HG03354 (cell line): ENCODE measurements at regions not wholly inside any gene's neighbourhood (a gene's known extent, or its start where the extent isn't known, plus 50 kb on each side); places are given as distances from the start of the nearest gene placed in this dataset.

Experiments used
- ATAC-seq: cut with Tn5 transposase; IDR thresholded peaks from one replicate; pipeline ENCODE4 v1.9.1; 2021; ENCODE audit warnings: mild to moderate bottlenecking; ENCODE audit not compliant: unreplicated experiment, poor library complexity, severe bottlenecking

- ATAC-seq = no peak
These were observed 163.4 kb upstream of the DEFB112 start for GRCh38 chr6:50213146-50213545.

- ATAC-seq = no peak
These were observed 165.2 kb upstream of the DEFB112 start for GRCh38 chr6:50214937-50215336.

DNA sequence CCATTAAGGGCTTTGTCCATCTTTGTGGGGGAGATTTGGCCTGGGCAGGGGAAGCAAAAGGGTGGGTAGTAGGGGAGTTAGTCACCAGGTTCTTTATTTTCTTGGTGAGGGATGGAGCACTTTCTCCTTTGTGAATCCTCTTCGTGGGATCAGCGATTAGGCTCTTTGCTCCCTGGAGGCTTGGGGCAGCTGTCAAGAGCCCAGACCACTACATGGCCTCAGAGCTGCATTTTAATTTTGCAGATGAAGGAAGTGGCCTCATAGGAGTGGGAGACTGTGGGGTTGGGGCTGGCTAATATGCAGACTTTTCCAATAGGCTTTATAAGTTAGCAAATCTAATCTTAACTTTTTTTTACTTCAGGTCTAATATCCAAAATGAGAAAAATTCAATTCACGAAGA, 168.1 kb upstream of the DEFB112 start:
- ATAC-seq = no peak

GRCh38 chr6:50236164-50236563, 186.4 kb upstream of the DEFB112 start:
- no peak for ATAC-seq

DNA sequence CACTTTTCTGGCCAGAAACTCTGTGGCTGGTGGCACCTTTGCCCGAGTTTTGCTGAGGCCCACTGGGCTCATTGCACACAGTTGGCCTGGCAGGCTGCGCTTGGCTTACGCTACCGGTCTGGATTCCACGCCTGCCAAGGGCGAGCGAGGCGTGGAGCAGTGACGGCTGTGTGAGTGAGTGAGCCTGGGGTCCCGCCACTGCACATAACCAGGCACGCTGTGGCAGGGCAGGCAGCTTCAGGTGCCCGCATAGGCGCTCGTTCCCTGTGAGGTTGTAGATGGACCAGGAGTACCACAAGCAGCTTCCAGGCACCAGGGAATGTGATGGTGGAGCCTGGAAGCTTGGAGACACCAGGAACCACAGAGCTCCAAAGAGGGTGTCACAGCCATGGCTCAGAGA, 190.1 kb upstream of the DEFB112 start:
- ATAC-seq = no peak

GRCh38 chr6:50240986-50241385, 191.3 kb upstream of the DEFB112 start:
- no peak for ATAC-seq

DNA sequence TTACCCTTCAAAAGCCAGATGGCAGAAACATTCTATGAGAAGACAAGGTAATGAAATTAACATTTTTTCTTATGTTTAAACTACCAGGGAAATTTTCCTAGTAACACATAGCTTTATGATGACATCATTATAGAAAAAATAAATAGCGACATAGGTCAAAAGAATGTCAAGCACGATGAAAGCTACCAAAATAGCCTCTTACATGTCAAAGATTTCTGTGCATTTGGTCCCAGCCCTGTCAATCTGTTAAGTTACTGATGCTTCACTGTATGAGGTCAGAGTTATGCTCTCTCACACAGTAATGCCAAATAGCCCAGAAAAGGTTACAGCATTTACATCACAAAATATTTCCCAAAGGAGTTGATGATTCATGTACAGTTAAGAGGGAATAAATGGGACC, 199.8 kb upstream of the DEFB112 start:
- ATAC-seq = no peak

DNA sequence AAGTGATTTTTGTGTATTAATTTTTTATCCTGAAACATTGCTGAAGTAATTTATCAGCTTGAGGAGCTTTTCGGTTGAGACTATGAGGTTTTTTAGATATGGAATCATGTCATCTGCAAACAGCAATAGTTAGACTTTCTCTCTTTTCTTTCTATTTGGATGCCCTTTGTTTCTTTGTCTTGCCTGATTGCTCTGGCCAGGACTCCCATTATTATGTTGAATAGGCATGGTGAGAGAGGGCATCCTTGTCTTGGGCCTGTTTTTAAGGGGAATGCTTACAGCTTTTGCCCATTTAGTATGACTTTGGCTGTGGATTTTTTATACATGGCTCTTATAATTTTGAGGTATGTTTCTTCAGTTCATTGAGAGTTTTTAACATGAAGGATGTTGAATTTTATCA, 207.6 kb upstream of the DEFB112 start:
- no peak for ATAC-seq

- ATAC-seq = no peak
These were observed 210.2 kb upstream of the DEFB112 start for GRCh38 chr6:50259903-50260302.

- no peak for ATAC-seq
These were observed 215.4 kb upstream of the DEFB112 start for GRCh38 chr6:50264995-50265571.

DNA sequence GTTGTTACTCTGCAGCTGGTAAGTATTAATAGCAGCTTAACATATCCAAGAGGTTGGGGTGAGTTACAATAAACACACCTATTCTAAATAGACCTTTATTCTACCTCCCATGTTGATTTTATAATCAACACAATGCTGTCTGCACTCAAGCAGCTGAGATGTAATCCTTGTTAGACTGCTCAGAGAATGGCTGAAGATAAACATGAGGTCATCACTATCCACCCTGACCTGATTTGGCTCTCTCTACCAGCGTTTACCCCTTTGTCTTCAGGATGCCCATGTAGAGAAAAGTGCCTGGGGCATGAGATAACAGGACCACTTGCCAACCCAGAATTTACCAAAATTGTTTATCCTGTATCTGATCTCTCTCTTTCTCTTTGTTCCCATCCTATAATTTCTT, 220.7 kb upstream of the DEFB112 start:
- ATAC-seq = no peak

DNA sequence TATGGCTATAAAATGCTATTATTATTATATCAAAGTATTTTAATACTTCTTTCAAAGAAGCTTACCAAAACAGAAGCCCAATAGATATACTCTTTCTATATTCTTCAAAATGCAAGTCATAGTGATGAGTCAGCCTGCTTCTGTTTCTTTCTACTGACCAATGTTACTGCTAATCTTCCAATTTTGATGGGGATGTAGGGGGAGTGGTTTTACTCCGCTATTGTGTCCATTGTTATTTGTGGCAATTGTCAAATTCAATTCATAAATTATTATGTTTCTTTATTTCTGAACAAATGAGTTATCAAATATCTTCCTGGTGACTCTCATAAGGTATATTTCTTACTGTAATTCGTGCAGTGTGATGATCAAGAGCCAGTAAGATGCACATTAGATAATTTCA, 221.5 kb upstream of the DEFB112 start:
- no peak for ATAC-seq

DNA sequence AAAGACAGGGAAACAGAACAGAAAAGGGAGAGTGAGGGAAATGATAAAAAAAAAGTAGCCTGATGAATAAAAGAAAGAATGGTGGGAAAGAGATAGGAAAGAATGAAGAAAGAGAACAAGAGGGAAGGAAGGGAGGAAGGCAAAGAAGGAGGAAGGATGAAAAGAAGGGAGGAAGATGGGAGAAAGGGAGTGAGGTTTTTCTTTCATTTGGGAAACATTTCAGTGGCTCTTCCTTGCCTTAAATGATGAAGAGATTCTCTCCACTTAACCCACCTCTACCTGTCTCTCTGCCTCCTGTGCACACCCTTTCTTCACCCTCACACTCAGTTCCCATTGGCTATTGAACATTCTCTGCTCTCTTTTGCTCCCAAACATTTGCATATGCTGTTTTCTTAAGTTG, 222.1 kb upstream of the DEFB112 start:
- no peak for ATAC-seq

- no peak for ATAC-seq
These were observed 222.9 kb upstream of the DEFB112 start for GRCh38 chr6:50272611-50273010.

- ATAC-seq = no peak
These were observed 227.1 kb upstream of the DEFB112 start for GRCh38 chr6:50276771-50277261.

DNA sequence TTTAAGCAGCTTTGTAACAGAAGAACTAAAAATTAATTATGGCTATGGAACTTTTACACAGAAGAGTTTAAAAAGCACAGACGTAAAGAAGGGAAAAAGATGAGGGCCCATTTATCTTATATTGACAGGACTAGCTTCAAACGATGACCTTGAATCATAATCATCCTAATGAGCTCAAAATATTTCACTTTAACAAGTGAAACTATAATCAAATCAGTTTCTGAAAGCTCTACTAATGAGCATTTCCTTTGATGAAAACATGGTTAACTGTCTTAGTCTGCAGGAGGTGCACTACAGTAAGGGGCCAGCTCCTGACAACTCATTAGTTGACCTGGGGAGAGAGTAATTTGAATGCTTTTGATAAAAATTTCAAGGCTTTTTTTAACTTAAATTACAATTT, 228.0 kb upstream of the DEFB112 start:
- ATAC-seq = no peak

GRCh38 chr6:50278663-50279062, 228.9 kb upstream of the DEFB112 start:
- ATAC-seq = peak; percentile 42

DNA sequence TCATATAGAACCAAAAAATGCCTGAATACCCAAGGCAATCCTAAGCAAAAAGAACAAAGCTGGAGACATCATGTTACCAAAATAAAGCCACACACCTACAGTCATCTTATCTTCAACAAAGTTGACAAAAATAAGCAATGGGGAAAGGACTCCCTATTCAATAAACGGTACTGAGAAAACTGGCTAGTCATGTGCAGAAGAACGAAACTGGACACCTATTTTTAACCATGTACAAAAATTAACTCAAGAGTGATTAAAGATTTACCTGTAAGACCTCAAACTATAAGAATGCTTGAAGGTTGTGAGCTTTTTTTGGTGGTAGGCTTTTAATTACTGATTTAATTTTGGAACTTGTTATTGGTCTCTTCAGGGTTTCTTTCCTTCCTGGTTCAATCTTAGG, 236.0 kb upstream of the DEFB112 start:
- ATAC-seq = peak; percentile 53

GRCh38 chr6:50288241-50288640, 238.5 kb upstream of the DEFB112 start:
- no peak for ATAC-seq

- no peak for ATAC-seq
These were observed 239.2 kb upstream of the DEFB112 start for GRCh38 chr6:50288881-50289280.

- ATAC-seq = no peak
These were observed 239.6 kb upstream of the DEFB112 start for GRCh38 chr6:50289366-50289765.

GRCh38 chr6:50301307-50301706, 251.6 kb upstream of the DEFB112 start:
- ATAC-seq = no peak
